PC-3 (cell line): ENCODE measurements at regions not wholly inside any gene's neighbourhood (a gene's known extent, or its start where the extent isn't known, plus 50 kb on each side); places are given as distances from the start of the nearest gene placed in this dataset.
A peak's percentile ranks its signal among the peaks of the same experiment; 100 is the strongest.

Experiments used
- ATAC-seq: fragments of 200-7000 bp; cut with Tn5 transposase; 2 replicates; pipeline ENCODE4 v1.9.1; 2020; ENCODE audit warnings: mild to moderate bottlenecking, moderate library complexity
- BruUV-seq: library from RNA; stranded (reverse); fragments of 400-500 nt; replicated peaks from 2 replicates; lab custom pipeline; 2021; lab: Mats Ljungman, UMichigan
- CTCF ChIA-PET: fragments of 300-600 bp; sonication (Branson Sonifier 250); formaldehyde crosslinking; loops from one replicate; lab custom pipeline; 2022; ENCODE audit warnings: antibody characterized with exemption; lab: Charles Lee
- POLR2A ChIA-PET: fragments of 300-600 bp; sonication (Branson Sonifier 250); formaldehyde crosslinking; loops from one replicate; lab custom pipeline; 2022; ENCODE audit warnings: antibody characterized with exemption; ENCODE audit not compliant: unreplicated experiment; lab: Charles Lee
- DNase-seq: peaks from one replicate; pipeline ENCODE4 v3.0.0-alpha.2; 2015
- H2AFZ ChIP-seq: fragments of 300-600 bp; sonication (generic); 2 replicates; pipeline ENCODE4 v1.6.0; 2016; ENCODE audit warnings: antibody characterized with exemption, low read length
- H3F3A ChIP-seq: fragments of 300-600 bp; sonication (generic); one replicate; pipeline ENCODE4 v1.6.0; 2017; ENCODE audit warnings: antibody characterized with exemption, low read length, control low read depth, mild to moderate bottlenecking; ENCODE audit not compliant: unreplicated experiment
- H3K27ac ChIP-seq: fragments of 300-600 bp; sonication (generic); 2 replicates; pipeline ENCODE4 v1.5.1; 2016; ENCODE audit warnings: mild to moderate bottlenecking, low read length
- H3K27me3 ChIP-seq: fragments of 300-600 bp; sonication (generic); 2 replicates; pipeline ENCODE4 v1.6.1; 2016; ENCODE audit warnings: low read length, mixed read lengths
- H3K36me3 ChIP-seq: fragments of 300-600 bp; sonication (generic); 2 replicates; pipeline ENCODE4 v1.6.1; 2016; ENCODE audit warnings: low read depth, mixed run types, low read length, mixed read lengths
- H3K4me1 ChIP-seq: fragments of 300-600 bp; sonication (generic); 2 replicates; pipeline ENCODE4 v1.5.1; 2016; ENCODE audit warnings: low read length; ENCODE audit not compliant: insufficient read depth
- H3K4me2 ChIP-seq: fragments of 300-600 bp; sonication (generic); 2 replicates; pipeline ENCODE4 v1.6.0; 2016; ENCODE audit warnings: low read length
- H3K4me3 ChIP-seq: fragments of 300-600 bp; sonication (generic); 2 replicates; pipeline ENCODE4 v1.5.1; 2016; ENCODE audit warnings: mild to moderate bottlenecking, low read length, mixed read lengths
- H3K79me2 ChIP-seq: fragments of 300-600 bp; sonication (generic); 2 replicates; pipeline ENCODE4 v1.6.1; 2017; ENCODE audit warnings: low read length, mixed read lengths
- H3K9ac ChIP-seq: fragments of 300-600 bp; sonication (generic); 2 replicates; pipeline ENCODE4 v1.6.0; 2016; ENCODE audit warnings: mild to moderate bottlenecking, low read length
- H3K9me2 ChIP-seq: fragments of 300-600 bp; sonication (generic); replicated peaks from 2 replicates; pipeline ENCODE4 v1.6.1; 2016; ENCODE audit warnings: mixed run types, low read length, mixed read lengths
- H3K9me3 ChIP-seq: fragments of 300-600 bp; sonication (generic); 2 replicates; pipeline ENCODE4 v1.6.1; 2016; ENCODE audit warnings: low read length, mixed read lengths
- H4K20me1 ChIP-seq: fragments of 300-600 bp; sonication (generic); 2 replicates; pipeline ENCODE4 v1.6.1; 2016; ENCODE audit warnings: low read length, mixed read lengths
- EZH2 ChIP-seq: fragments of 300-600 bp; sonication (generic); IDR thresholded peaks from one replicate; pipeline ENCODE4 v1.6.1; 2017; ENCODE audit warnings: antibody characterized with exemption, mild to moderate bottlenecking, low read length; ENCODE audit not compliant: unreplicated experiment
- EZH2phosphoT487 ChIP-seq: fragments of 300-600 bp; sonication (generic); IDR thresholded peaks from 2 replicates; pipeline ENCODE4 v1.6.1; 2018; ENCODE audit warnings: mild to moderate bottlenecking, antibody characterized with exemption, low read length, borderline replicate concordance
- intact Hi-C: fragments of 100-400 bp; cut with micrococcal nuclease; formaldehyde crosslinking; loops from 2 replicates; pipeline ENCODE4 v1.9.0; 2023
- TF ChIP-seq, protein P1 (sequence below): fragments of 300-600 bp; sonication (generic); conservative IDR thresholded peaks from 2 replicates; pipeline ENCODE4 v1.5.1; 2017; ENCODE audit warnings: antibody characterized with exemption, low read depth, mild to moderate bottlenecking, low read length

DNA sequence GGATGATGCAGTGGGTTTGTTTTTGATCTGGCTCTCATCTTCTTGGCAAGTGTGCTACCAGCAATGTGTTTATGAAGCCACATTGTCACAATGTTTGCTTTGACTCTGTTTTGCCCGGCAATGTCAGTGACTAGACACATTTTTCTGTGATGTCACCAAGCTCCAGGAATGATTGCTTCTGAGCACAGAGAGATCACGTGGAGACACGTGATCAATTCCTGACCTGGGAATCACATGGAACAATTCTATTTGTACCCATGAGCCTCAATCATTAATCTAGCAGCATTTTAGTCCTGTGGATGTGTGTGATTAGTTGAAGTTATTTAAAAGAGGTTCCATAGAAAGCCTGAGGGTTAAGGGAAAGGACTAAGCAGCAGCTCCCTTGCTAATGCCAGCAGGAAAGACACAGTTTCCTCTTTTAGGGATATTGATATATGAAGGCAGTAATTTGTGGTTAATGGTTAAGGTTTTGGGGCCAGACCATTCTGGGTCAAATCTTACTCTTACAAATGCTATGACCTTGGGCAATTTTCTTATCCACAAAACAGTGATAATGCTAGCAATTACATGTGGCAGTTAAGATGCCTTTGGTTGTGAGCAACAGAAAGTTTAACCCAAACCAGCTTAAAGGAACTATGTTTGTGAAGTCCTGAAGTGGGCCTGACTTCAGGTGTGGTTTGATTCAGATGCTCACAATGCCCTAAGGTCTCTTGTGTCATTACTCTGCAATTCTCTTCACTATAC lies 59.0 kb downstream of the FASLG start:
- no peak overlapping the region for H3K4me2 ChIP-seq
- H3K27me3 ChIP-seq: no peaks in the 10 kb centered on the region
- intact Hi-C loops: no loop called here
- peak; percentile 66 for DNase-seq
- no peaks in the 10 kb centered on the region for H3K9me3 ChIP-seq
- H4K20me1 ChIP-seq: no peaks in the 10 kb centered on the region
- no TSS peak for BruUV-seq
- H3K4me1 ChIP-seq: peaks cover 24% of the 10 kb centered on the region
- no peak overlapping the region for H3K27ac ChIP-seq
- no peak for ATAC-seq
- no peak for TF ChIP-seq EZH2
- no peak for TF ChIP-seq EZH2phosphoT487
- TF ChIP-seq, protein P1, sequence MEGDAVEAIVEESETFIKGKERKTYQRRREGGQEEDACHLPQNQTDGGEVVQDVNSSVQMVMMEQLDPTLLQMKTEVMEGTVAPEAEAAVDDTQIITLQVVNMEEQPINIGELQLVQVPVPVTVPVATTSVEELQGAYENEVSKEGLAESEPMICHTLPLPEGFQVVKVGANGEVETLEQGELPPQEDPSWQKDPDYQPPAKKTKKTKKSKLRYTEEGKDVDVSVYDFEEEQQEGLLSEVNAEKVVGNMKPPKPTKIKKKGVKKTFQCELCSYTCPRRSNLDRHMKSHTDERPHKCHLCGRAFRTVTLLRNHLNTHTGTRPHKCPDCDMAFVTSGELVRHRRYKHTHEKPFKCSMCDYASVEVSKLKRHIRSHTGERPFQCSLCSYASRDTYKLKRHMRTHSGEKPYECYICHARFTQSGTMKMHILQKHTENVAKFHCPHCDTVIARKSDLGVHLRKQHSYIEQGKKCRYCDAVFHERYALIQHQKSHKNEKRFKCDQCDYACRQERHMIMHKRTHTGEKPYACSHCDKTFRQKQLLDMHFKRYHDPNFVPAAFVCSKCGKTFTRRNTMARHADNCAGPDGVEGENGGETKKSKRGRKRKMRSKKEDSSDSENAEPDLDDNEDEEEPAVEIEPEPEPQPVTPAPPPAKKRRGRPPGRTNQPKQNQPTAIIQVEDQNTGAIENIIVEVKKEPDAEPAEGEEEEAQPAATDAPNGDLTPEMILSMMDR: no peak
- H3K79me2 ChIP-seq: no peaks in the 10 kb centered on the region
- peak overlapping the region; percentile 31 for H2AFZ ChIP-seq
- H3K9me2 ChIP-seq: no peaks in the 10 kb centered on the region
- ChIA-PET CTCF (interaction anchor here (0.7 to 2.8 kb wide), 3 partner anchors 107 to 152 kb away, joined by 3 to 40 read pairs (median 3); no protein-coding TSS in a partner anchor), POLR2A (no interaction called here)
- no peak overlapping the region for H3K9ac ChIP-seq
- no peak overlapping the region for H3K4me3 ChIP-seq
- no peaks in the 10 kb centered on the region for H3K36me3 ChIP-seq
- no peaks in the 10 kb centered on the region for H3F3A ChIP-seq

DNA sequence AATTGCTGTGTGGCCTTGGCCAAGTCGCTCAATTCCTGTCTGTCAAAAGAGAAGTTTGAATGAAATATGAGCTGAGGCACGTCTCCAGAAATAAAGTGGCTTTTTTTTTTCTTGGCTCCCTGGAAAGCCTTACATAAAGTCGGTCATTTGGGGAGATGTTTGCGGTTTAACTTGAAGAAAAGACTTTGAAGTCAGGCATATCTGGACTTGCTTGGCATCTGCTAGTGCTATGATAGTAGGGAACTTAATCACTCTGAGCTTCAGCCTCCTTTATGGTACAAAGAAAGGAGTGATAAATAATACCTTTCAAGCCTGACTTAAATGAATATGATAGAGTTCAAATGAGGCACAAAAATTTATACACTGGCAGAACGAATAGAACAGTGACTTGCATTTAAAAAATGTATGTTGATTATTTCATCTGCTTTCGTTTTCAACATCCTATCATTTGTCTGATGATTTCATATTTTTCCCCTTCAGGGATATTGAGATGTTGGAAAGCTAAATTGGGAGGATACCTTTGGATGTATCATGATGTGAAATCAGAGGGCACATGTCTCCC lies 60.2 kb downstream of the FASLG start:
- TF ChIP-seq, protein P1: no peak
- no peak for TF ChIP-seq EZH2phosphoT487
- no peak for TF ChIP-seq EZH2
- peak; percentile 19 for ATAC-seq
- Histone ChIP-seq H3K79me2 (no peaks in the 10 kb centered on the region), H3K27ac (no peak overlapping the region), H3K9ac (no peak overlapping the region), H4K20me1 (no peaks in the 10 kb centered on the region), H3K4me1 (peaks cover 32% of the 10 kb centered on the region), H3K4me2 (peak overlapping the region; percentile 1), H3K4me3 (no peak overlapping the region), H2AFZ (peak overlapping the region; percentile 66; the same call in 1 of the 2 replicates), H3K36me3 (no peaks in the 10 kb centered on the region), H3K27me3 (no peaks in the 10 kb centered on the region), H3K9me3 (no peaks in the 10 kb centered on the region), H3F3A (no peaks in the 10 kb centered on the region), H3K9me2 (peaks cover 5% of the 10 kb centered on the region; the same call in 1 of the 2 replicates)
- ChIA-PET CTCF (interaction anchor here (0.6 to 2.8 kb wide), 12 partner anchors 15 to 275 kb away, joined by 3 to 40 read pairs (median 4); no protein-coding TSS in a partner anchor), POLR2A (interaction anchor here (0.7 kb wide), 1 partner anchor 110 kb away, joined by 3 read pairs; no protein-coding TSS in a partner anchor)
- BruUV-seq: no TSS peak
- peak; percentile 37 for DNase-seq
- intact Hi-C loops: loop anchor here (1.0 kb wide), 6 partner anchors 81 to 290 kb away; partner anchors contain the start of gene SUCO
